Pons (tissue), 1 donor: ENCODE measurements at regions not wholly inside any gene's neighbourhood (a gene's known extent, or its start where the extent isn't known, plus 50 kb on each side); places are given as distances from the start of the nearest gene placed in this dataset.

ENCODE experiments used
- DNase-seq: peaks from one replicate; pipeline ENCODE4 v3.0.0-alpha.2; 2016; ENCODE audit warnings: low spot score

- DNase-seq = no peak
These were observed 57.6 kb upstream of the TMPRSS2 start for GRCh38 chr21:41565550-41565949.

- no peak for DNase-seq
These were observed 56.9 kb upstream of the TMPRSS2 start for GRCh38 chr21:41564871-41565274.

- DNase-seq = no peak
These were observed 54.4 kb upstream of the TMPRSS2 start for GRCh38 chr21:41562101-41563000.

GRCh38 chr21:41561701-41562100 is 53.7 kb upstream of the TMPRSS2 start:
- no peak for DNase-seq

GRCh38 chr21:41560661-41561158 is 52.8 kb upstream of the TMPRSS2 start:
- DNase-seq = no peak

GRCh38 chr21:41559658-41560631 is 52.0 kb upstream of the TMPRSS2 start:
- DNase-seq = no peak

GRCh38 chr21:41558842-41559241 is 50.9 kb upstream of the TMPRSS2 start:
- no peak for DNase-seq

- DNase-seq = no peak
These were observed 49.9 kb upstream of the TMPRSS2 start for GRCh38 chr21:41557884-41558283.
